ENCODE measurements at regions not wholly inside any gene's neighbourhood (a gene's known extent, or its start where the extent isn't known, plus 50 kb on each side); places are given as distances from the start of the nearest gene placed in this dataset.
"Not testable (repeated sequence)": the region's sequence is repeated elsewhere in the genome, so short reads cannot be mapped to it uniquely, and the experiment has no call there.

DNA sequence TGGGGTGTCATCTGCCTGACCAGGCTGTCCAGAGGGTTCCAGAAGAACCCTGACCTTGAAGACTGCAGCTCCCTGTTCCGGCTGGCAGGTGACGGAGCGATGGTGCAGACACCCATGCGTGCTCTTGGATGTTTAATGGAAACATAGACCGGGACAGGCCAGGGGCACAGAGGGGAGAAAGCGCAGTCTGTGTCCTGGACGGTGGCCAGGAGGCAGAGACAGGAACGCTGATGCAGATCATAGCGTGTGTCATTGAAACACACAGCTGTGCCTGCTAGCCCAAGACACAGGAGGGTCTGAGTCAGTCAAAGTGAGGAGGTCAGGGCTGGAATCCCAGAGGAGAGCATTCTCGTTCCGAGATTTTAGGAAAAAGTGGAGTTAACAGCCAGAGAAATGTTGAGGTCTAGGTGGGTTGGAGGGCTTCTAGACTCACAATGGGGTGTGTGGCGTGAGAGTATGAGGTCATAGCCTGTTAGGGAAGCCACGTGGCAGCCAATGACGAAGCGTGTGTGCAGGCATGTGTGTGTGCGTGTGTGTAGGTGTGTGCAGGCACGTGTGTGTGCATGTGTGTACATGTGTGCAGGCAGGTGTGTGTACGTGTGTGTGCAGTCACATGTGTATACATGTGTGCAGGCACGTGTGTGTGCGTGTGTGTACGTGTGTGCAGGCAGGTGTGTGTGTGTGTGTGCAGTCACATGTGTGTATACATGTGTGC lies 167.0 kb downstream of the ERMARD start:
- DNase-seq (ENCODE audit: low spot score): no peak

DNA sequence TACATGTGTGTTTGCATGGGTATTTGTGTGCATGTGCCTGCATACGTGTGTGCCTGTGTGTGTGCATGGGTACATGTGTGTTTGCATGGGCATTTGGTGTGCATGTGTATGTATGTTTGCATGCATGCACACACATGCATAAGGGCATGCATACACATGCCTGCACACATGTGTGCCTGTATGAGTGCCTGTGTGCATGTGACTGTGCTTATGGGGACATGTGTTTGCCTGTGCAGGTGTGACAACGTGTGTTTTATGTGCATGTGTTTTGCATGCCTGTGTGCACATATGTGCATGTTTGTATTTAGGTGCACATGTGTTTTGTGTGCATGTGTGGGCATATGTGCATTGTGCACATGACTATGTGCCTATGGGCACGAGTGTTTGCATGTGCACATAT lies 165.7 kb downstream of the ERMARD start:
- DNase-seq (ENCODE audit: low spot score): no peak

GRCh38 chr6:169915769-169916550 lies 164.5 kb downstream of the ERMARD start:
- DNase-seq (ENCODE audit: low spot score): no peak

- DNase-seq (ENCODE audit: low spot score): not testable (repeated sequence)
Measured at GRCh38 chr6:169913745-169914144, 162.3 kb downstream of the ERMARD start.

GRCh38 chr6:169913096-169913638 lies 161.7 kb downstream of the ERMARD start:
- DNase-seq (ENCODE audit: low spot score): no peak

DNA sequence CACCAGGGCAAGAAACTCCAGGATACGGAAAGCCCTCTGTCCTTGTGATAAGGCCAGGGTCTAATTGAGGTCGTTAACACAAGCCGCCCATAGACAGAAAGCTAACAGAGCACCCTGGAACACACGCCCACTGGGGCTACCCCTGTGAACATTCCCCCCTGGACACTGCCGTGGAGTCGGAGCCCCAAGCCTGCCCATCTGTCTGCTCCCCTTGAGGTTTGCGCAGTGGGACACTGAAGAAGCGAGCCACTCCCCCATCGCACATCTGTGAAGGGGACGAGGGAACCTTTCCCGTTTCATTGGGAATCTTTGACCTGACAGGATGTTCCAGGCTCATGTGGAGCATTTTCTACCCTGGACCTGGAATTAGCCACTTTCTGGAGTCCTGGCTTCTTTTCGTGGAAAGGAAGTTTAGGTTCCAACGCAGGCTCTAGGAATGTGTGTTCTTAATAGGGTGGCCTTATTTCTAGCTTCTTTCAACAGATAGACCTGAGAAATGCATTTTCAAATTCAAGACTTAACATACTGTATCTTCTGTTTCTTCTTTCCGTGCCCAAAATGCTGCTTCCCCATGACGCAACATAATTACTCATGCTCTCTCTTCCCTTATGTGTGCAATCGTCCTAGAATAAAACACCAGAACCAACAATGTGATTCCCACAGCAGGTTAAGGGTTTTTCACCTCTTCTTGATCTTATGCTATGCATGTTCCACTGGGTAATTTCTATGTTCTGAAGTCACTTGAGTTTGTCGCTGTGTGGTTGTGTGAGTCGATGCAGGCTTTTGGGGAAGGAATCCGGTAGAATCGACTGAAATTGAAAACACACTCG lies 161.1 kb downstream of the ERMARD start:
- no peak for DNase-seq (ENCODE audit: low spot score)

- no peak for DNase-seq (ENCODE audit: low spot score)
Measured at GRCh38 chr6:169911264-169912263, 160.1 kb downstream of the ERMARD start.

- no peak for DNase-seq (ENCODE audit: low spot score)
Measured at GRCh38 chr6:169909113-169909512, 157.7 kb downstream of the ERMARD start.

DNA sequence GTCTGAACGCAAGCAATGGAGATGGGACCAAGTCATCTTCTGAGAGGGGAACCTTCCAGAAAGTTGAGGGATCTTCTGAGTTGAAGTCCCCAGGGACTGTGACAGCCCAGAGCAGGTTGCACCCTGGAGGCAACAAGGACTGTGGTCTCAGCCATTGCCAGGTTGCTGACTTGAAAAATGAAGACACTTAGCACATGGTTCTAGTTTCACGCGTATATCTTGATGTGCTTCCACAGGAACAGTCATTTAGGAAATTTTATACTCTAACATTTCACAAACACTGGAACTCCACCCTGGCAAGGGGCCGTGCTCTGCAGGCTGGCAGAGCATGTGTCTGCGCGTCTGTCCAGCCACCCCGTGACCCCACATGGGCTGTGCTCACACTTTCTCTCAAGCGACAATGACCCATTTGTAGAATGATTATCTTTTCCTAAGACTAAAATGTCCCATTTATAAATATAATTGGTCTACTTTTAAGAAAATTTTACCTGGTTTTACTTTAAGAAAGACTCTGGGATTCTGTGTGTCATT lies 157.0 kb downstream of the ERMARD start:
- no peak for DNase-seq (ENCODE audit: low spot score)

DNA sequence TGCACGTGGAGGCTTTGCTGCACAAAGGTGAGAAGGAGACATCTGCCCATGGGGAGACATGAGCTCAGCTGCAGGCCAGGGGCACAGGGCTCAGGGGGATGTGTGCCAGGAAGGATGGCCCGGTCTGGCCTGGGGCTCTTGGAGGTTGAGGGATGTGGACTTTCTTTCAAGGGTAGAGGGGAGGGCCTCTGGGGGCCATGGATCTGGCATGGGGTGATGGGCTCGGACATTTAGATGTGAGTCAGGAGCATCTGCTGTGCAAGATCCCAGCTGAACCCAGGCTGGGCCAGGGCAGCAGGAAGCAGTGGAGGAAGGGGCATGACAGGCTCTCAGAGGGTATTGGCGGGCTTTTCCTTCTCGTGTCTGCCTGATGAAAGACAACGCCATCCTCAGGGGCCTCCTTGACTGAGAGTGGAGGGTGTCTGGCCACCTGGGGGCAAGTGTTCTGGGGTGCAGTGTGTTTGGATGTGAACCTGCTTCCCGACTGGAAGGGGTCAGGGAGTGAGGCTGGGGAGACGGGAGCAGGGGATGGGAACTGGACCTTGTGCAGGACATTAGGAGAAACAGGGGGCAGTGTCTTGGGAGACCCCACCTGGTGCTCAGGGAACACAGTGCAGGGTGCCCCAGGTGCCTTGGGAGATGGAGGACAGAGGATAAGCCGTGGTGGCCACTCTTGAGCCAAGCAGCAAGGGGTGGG lies 156.1 kb downstream of the ERMARD start:
- DNase-seq (ENCODE audit: low spot score): no peak

DNA sequence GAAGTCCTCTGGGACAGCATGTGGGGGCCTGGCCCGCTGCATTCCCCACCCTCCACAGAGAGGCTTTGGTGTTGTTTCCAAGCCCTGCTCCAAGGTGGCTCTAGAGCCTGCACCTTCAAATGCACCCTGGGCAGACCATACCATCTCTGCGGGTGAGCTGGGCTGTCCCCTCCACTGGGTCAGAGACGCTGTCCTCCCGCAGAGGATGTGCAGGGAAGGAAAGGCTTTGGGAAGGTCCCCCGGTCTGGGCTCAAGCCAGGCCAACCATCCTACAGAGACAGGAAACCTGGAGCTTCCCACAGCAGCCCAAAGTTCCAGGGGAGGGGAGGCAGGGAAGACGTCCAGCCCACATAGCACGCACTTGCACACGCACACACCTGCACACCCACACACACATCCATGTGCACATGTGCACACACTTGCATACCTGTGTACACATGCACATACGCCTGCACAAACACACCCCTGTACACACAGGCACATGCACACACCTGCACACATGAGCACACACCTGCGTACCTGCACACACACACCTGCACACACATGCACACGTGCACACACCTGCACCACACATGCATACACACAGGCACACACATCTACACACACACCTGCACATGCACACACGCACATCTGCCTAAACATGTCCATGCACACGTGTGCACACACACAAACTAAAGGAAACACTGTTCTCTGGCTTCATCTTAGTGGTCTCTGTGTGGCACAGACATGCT lies 155.4 kb downstream of the ERMARD start:
- DNase-seq (ENCODE audit: low spot score): no peak

- no peak for DNase-seq (ENCODE audit: low spot score)
Measured at GRCh38 chr6:169906004-169906687, 154.7 kb downstream of the ERMARD start.

GRCh38 chr6:169905041-169905807 lies 153.8 kb downstream of the ERMARD start:
- DNase-seq (ENCODE audit: low spot score): no peak

GRCh38 chr6:169904051-169904922 lies 152.9 kb downstream of the ERMARD start:
- DNase-seq (ENCODE audit: low spot score): no peak

DNA sequence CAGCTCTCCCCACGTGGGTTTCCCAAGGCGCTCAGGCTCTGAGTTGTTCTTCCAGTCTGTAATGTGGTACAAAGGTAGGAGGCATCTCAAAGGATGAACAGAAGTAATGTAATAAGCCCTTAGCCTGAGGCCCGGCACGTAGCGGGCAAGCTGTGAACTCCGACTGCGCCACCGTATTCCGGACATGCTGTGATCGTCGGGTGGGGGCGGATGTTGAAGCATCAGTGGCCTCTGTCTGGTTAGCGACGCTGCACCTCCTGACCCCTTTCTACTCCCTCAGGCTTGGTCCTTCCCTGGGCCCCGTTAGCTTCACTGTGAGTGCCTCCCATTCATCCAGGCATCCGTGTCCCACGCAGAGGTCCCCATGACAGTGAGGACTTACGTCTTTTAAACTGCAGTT lies 151.7 kb downstream of the ERMARD start:
- DNase-seq (ENCODE audit: low spot score): no peak

GRCh38 chr6:169902604-169903003 lies 151.2 kb downstream of the ERMARD start:
- no peak for DNase-seq (ENCODE audit: low spot score)
